ENCODE measurements at regions not wholly inside any gene's neighbourhood (a gene's known extent, or its start where the extent isn't known, plus 50 kb on each side); places are given as distances from the start of the nearest gene placed in this dataset.
"Not testable (repeated sequence)": the region's sequence is repeated elsewhere in the genome, so short reads cannot be mapped to it uniquely, and the experiment has no call there.

DNA sequence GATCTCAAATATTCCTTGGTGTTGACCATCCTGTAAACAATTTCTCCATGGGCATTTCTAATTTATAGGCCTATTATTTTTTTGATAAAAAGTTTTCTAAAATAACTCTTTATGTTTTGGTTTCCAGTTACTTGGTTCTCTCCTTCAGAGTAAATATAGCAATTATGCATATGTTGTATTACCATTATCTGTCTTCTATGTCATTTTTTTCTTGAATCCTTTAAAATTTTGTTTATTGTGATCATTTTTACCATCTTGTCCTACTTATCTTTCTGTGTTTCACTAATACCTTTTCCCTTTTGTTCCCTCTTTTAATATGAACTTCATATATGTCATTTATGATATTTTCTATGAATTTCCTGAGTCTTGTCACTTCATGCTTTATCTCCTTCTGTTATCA is 341.1 kb downstream of the PDCD6IP start:
- no peak for DNase-seq

DNA sequence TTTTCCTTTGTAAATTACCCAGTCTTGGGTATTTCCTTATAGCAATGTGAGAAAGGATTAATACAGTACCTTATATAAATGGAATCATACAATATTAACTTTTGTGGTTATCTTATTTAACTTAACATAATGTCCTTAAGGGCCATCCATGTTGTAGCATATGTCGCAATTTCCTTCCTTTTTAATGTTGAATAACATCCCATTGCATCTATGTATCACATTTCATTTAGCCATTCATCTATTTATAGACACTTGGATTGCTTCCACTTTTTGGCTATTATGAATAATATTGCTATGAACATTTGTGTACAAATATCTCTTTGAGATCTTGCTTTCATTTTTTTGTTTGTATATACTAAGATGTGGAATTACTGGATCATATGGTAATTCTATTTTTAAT is 342.2 kb downstream of the PDCD6IP start:
- no peak for DNase-seq

- DNase-seq: no peak
Measured at GRCh38 chr3:34141841-34142337, 343.5 kb downstream of the PDCD6IP start.

GRCh38 chr3:34145796-34146195 is 347.4 kb downstream of the PDCD6IP start:
- no peak for DNase-seq

GRCh38 chr3:34146596-34146995 is 348.2 kb downstream of the PDCD6IP start:
- no peak for DNase-seq

- DNase-seq: no peak
Measured at GRCh38 chr3:34150992-34151391, 352.6 kb downstream of the PDCD6IP start.

DNA sequence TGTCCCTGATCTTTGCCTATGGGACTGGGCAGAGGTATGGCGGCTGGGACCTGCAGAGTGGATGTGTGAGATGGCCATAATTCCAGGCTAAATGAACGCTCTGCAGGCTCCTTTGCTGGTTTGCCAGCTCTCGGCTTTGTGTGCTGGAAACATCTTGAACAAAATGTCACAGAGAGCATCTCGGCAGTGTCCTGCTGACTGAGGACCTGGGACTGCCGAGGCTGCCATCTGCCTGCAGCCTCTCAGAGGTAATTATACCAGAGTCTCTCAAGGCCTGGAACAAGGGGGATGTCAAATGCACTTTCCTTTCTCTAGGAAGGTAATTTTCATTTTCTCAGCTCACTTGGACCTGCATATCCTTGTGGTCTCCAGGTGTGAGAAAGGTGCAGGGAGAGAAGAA is 354.2 kb downstream of the PDCD6IP start:
- no peak for DNase-seq

DNA sequence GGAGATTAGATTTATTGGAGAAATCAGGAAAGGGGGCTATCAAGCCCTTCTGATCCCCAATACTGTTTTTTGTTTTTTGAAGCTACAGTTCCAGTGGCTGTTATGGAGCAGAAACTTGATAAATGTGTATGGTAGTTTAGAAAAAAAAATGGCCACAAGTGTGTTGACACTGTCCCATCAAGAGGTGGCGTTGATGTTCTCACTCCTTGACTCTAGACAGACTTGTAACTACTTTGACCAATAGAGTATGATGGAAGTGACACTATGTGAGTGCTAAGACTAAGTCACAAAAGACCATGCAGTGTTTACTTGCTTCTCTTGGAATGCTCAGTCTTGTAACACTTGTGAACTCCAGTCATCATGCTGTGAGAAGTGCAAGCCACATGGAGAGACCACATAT is 356.7 kb downstream of the PDCD6IP start:
- DNase-seq: no peak

DNA sequence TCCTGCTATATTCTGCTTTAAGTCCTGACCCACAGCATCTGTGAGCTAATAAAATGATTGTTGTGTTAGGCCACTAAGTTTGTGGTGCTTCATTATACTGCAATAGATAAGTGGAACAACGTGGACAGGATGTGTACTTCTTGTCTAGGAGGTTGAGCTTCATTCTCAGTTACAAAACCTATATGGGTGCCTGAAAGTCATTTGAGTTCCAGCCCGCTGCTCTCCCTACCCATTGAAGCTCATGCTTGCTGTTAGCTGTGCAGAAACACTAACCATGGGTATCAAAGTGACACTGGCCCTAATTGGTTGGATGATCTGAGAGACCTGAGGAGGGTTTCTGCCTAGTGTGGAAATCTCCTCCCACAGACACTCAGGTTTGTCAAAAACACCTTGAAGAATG is 357.2 kb downstream of the PDCD6IP start:
- no peak for DNase-seq

GRCh38 chr3:34157491-34157890 is 359.1 kb downstream of the PDCD6IP start:
- no peak for DNase-seq

GRCh38 chr3:34159613-34160420 is 361.4 kb downstream of the PDCD6IP start:
- DNase-seq: no peak

GRCh38 chr3:34169636-34170035 is 371.2 kb downstream of the PDCD6IP start:
- DNase-seq: not testable (repeated sequence)

DNA sequence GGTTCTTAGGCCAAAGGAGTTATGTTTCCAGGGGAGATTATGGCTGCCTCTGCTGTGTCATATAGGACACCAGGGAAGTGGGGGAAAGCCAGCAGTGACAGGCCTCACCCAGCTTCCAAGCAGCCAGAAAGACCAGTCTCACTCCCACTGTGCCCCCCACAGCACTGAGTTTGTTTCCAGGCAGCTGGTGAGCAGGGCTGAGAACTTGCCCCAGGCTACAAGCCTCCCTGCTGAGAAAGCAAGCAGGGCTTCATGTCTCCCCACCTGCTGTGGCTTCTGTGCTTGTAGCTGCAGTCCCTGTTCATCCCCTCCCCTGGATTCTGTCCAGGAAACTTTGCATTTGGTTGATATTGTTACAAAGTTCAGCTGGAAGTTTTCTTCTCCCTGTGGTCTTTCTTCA is 376.3 kb downstream of the PDCD6IP start:
- DNase-seq: no peak

GRCh38 chr3:34175636-34176176 is 377.3 kb downstream of the PDCD6IP start:
- DNase-seq: peak; percentile 7

GRCh38 chr3:34176723-34177122 is 378.3 kb downstream of the PDCD6IP start:
- no peak for DNase-seq

DNA sequence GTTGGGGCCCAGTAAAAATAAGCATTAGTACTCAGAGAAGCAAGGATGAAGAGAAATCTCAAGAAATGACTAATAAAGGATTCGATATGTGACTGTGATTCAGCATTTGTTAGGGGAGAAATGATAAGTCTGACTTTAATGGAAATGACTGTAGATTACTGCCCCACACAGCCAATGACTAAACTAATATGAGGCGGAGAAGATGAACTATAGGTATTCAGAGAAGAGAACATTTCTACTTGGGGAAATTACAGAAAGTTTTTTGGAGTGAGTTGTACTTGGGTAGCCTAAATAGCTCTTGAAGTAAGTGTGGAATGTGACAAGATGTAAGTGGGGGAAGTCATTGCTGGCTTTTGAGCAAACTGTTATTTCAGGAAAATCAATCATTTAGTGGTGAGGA is 380.0 kb downstream of the PDCD6IP start:
- DNase-seq: no peak

GRCh38 chr3:34179716-34180115 is 381.3 kb downstream of the PDCD6IP start:
- no peak for DNase-seq

- DNase-seq: no peak
Measured at GRCh38 chr3:34180532-34180931, 382.1 kb downstream of the PDCD6IP start.

DNA sequence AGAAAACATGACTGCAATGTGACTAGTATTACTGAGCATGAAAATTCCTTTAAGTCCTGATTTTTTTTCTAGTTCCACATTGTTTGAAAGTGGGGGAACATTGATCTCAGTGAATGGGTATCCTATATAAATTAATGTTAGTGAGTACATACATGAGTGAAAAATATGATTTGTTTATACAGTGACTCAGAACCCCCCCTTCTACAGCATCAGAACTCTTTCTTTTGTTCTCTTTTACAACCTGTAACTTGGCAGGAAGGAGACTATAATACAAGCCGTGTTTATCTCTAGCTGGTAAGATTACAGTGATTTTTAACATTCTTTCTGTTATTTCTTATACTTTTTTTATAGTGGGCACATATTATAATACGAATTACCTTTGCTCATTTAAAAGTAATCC is 384.7 kb downstream of the PDCD6IP start:
- DNase-seq: no peak

DNA sequence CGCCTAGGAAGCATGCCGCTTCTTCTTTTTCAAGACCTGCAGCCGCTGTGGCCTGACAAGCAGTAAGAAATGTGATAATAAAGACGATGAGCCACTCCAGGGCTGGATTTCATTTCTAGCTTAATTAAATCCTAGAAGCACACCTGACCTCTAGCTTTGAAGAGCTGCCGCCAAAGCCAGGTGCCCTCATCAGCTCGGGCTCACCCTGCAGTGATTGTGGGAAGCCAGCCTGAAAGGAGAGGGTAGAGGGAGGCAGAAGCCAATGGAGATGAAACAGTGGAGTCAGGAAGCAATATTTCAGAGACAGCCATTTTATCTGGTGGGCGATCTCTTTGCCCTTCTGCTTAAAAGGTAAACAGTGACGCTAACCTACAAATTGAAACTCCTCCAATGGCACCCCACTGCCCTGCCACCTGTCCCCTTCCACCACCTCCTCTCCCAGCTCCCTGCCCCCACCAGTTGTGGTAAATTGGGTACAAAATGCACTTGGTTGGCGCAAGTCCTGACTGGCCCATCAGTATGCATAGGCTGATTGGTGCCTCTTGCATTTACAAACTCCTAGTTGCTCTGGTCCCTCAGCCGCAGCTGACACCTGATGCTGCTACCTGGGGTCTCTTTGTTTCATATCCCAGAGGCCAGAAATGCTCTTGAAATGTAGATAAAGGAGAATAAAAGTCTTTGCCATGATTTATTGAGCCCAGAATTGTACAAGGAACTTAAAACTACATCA is 385.3 kb downstream of the PDCD6IP start:
- peak; percentile 5 for DNase-seq

GRCh38 chr3:34185301-34185700 is 386.9 kb downstream of the PDCD6IP start:
- DNase-seq: no peak

GRCh38 chr3:34189133-34189532 is 390.7 kb downstream of the PDCD6IP start:
- DNase-seq: no peak

GRCh38 chr3:34196914-34197313 is 398.5 kb downstream of the PDCD6IP start:
- DNase-seq: no peak

DNA sequence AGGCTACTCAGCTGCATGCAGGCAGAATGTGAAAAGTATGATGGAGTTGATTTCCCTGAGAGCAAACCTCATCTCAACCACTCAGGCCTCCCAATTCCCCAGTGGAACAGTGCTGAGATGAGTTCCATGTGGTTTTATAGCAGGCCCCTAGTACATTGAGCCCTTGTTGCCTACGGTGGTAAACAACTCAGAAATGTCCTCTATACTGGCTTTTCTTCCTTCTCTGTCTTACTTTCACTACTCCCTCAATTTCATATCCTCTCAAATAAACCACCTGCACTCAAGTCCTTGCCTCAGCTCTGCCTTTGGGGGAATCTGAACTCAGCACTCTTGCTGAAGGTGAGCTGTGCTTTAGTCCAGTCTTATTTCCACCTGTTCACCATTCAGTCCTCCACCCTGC is 399.9 kb downstream of the PDCD6IP start:
- DNase-seq: no peak
